CD14-positive monocyte (primary cell): ENCODE measurements at regions not wholly inside any gene's neighbourhood (a gene's known extent, or its start where the extent isn't known, plus 50 kb on each side); places are given as distances from the start of the nearest gene placed in this dataset.

Experiments used
- DNase-seq, 3 donors: peaks; one replicate each; pipeline ENCODE4 v3.0.0-alpha.2; 2011 to 2022
- H2AFZ ChIP-seq: 2 replicates; pipeline ENCODE4 v1.6.0; 2012; ENCODE audit warnings: mild to moderate bottlenecking, low read depth, low read length, inconsistent platforms; ENCODE audit not compliant: insufficient read depth, poor library complexity, severe bottlenecking
- H3K27ac ChIP-seq, 2 donors: 1 replicate in 1 of 2; 2 replicates in 1 of 2; pipeline ENCODE4 v1.5.1; 2012 to 2013; ENCODE audit warnings: low read length in 2 of 2, control low read depth in 1 of 2, inconsistent platforms in 1 of 2, low read depth in 1 of 2, mild to moderate bottlenecking in 1 of 2
- H3K27me3 ChIP-seq, 2 donors: one replicate each; pipeline versions ENCODE4 v1.6.0 to v1.6.1; 2011 to 2013; ENCODE audit warnings: low read length in 2 of 2; ENCODE audit not compliant: control insufficient read depth in 2 of 2, insufficient read depth in 2 of 2
- H3K36me3 ChIP-seq, 2 donors: replicated peaks in 1 of 2; 1 replicate in 1 of 2; 2 replicates in 1 of 2; pipeline versions ENCODE4 v1.5.1 to v1.6.1; 2012 to 2013; ENCODE audit warnings: low read length in 2 of 2, control low read depth in 1 of 2, inconsistent platforms in 1 of 2, mild to moderate bottlenecking in 1 of 2; ENCODE audit not compliant: insufficient read depth in 2 of 2, control insufficient read depth in 1 of 2
- H3K4me1 ChIP-seq, 2 donors: 1 replicate in 1 of 2; 2 replicates in 1 of 2; pipeline versions ENCODE4 v1.5.1 to v1.6.1; 2012 to 2013; ENCODE audit warnings: low read length in 2 of 2, control low read depth in 1 of 2, inconsistent platforms in 1 of 2, mild to moderate bottlenecking in 1 of 2, moderate library complexity in 1 of 2; ENCODE audit not compliant: insufficient read depth in 2 of 2, control insufficient read depth in 1 of 2
- H3K4me2 ChIP-seq: replicated peaks from 2 replicates; pipeline ENCODE3; 2012; ENCODE audit warnings: low read length, moderate library complexity, mild to moderate bottlenecking; ENCODE audit not compliant: poor library complexity, severe bottlenecking; ENCODE audit errors: extremely low read depth
- H3K4me3 ChIP-seq, 3 experiments: fragments of 200-600 bp in 1 of 3; sonication (generic) in 1 of 3; replicated peaks in 1 of 3; 1 replicate in 2 of 3; 2 replicates in 1 of 3; pipeline ENCODE4 v1.5.1; 2011 to 2013; ENCODE audit warnings: low read length in 3 of 3, mild to moderate bottlenecking in 3 of 3, control low read depth in 2 of 3, low read depth in 2 of 3, inconsistent platforms in 1 of 3, moderate library complexity in 1 of 3
- H3K79me2 ChIP-seq: 2 replicates; pipeline ENCODE4 v1.6.0; 2012; ENCODE audit warnings: mild to moderate bottlenecking, control low read depth, inconsistent platforms, low read length, moderate library complexity; ENCODE audit not compliant: insufficient read depth
- H3K9ac ChIP-seq: 2 replicates; pipeline ENCODE4 v1.6.0; 2017; ENCODE audit warnings: low read length, mild to moderate bottlenecking; ENCODE audit not compliant: insufficient read depth, poor library complexity, severe bottlenecking
- H3K9me3 ChIP-seq, 2 donors: replicated peaks in 1 of 2; 1 replicate in 1 of 2; 2 replicates in 1 of 2; pipeline versions ENCODE4 v1.5.1 to v1.6.1; 2012 to 2013; ENCODE audit warnings: low read length in 2 of 2, control low read depth in 1 of 2; ENCODE audit not compliant: control insufficient read depth in 1 of 2, insufficient read depth in 1 of 2
- H4K20me1 ChIP-seq: 2 replicates; pipeline ENCODE4 v1.6.0; 2012; ENCODE audit warnings: mild to moderate bottlenecking, low read length, control low read depth, moderate library complexity; ENCODE audit not compliant: insufficient read depth
- H3K27ac Mint-ChIP-seq, 7 donors: one replicate each; pipeline ENCODE4 v1.8.0; 2020; ENCODE audit warnings: mild to moderate bottlenecking in 7 of 7, mixed read lengths in 7 of 7, moderate library complexity in 6 of 7, inconsistent platforms in 2 of 7
- H3K27me3 Mint-ChIP-seq, 3 donors: one replicate each; pipeline ENCODE4 v1.8.0; 2021 to 2022; ENCODE audit warnings: low read depth in 3 of 3, mild to moderate bottlenecking in 3 of 3, mixed read lengths in 3 of 3, moderate library complexity in 3 of 3, inconsistent platforms in 1 of 3
- H3K36me3 Mint-ChIP-seq, 2 donors: one replicate each; pipeline ENCODE4 v1.8.0; 2020; ENCODE audit warnings: mixed read lengths in 2 of 2, inconsistent platforms in 1 of 2, mild to moderate bottlenecking in 1 of 2
- H3K4me1 Mint-ChIP-seq: one replicate; pipeline ENCODE4 v1.8.0; 2020; ENCODE audit warnings: mild to moderate bottlenecking, mixed read lengths
- H3K4me3 Mint-ChIP-seq, 2 donors: one replicate each; pipeline ENCODE4 v1.8.0; 2020; ENCODE audit warnings: mild to moderate bottlenecking in 2 of 2, mixed read lengths in 2 of 2, moderate library complexity in 1 of 2
- H3K9me3 Mint-ChIP-seq, 7 donors: one replicate each; pipeline ENCODE4 v1.8.0; 2020 to 2022; ENCODE audit warnings: mixed read lengths in 7 of 7, mild to moderate bottlenecking in 6 of 7, moderate library complexity in 6 of 7, inconsistent platforms in 2 of 7
- CTCF ChIP-seq: fragments of 200-600 bp; IDR thresholded peaks from one replicate; pipeline ENCODE4 v1.8.0; 2022; ENCODE audit warnings: antibody characterized with exemption, mild to moderate bottlenecking
- WGBS: methylation state at CpG from one replicate; pipeline ENCODE4 v1.1.5; 2013; ENCODE audit warnings: missing lambda C conversion rate; ENCODE audit not compliant: insufficient coverage; 5-methylcytosine and 5-hydroxymethylcytosine counted together
- intact Hi-C, 2 donors: fragments of 100-400 bp; cut with micrococcal nuclease; formaldehyde crosslinking; loops; one replicate each; pipeline versions ENCODE4 v1.15.0 to v1.15.1; 2023

DNA sequence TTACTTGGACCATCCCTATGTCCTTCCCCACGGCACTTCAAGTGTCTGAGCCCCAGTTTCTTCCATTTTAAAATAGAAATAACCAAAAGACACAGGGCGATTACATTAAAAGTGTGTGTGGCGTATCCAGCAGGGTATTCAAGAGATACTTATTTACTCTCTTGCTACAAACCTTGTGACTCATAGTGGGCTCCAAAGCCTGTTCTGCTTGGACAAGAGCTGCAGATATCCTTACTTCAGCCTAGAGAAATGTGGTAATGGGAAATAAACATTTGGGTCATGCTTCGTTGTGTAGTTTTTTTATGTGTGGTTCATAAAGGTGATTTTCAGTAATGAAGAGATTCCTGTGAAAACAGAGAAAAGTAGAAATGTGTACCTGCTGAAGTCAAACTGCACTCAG is 288.9 kb upstream of the CDH11 start:
- Histone ChIP-seq H3K9me3 (peaks cover 0 to 4% of the 10 kb centered on the region in 2 donors), H3K9ac (no peak overlapping the region), H3K36me3 (no peaks in the 10 kb centered on the region), H3K79me2 (no peaks in the 10 kb centered on the region), H3K4me1 (peaks cover 0 to 5% of the 10 kb centered on the region in 2 donors), H3K4me2 (no peak overlapping the region), H4K20me1 (no peaks in the 10 kb centered on the region), H2AFZ (no peak overlapping the region), H3K27me3 (no peaks in the 10 kb centered on the region), H3K27ac (no peak overlapping the region), H3K4me3 (no peak overlapping the region)
- Mint-ChIP-seq H3K4me3 (no peak overlapping the region), H3K27ac (no peak overlapping the region), H3K9me3 (peaks cover 0 to 5% (median 1%) of the 10 kb centered on the region in 7 donors), H3K27me3 (peaks cover 0 to 7% (median 0%) of the 10 kb centered on the region in 3 donors), H3K4me1 (no peaks in the 10 kb centered on the region), H3K36me3 (no peaks in the 10 kb centered on the region)
- intact Hi-C loops, result no loop called here
- no peak for TF ChIP-seq CTCF
- WGBS, result 65% methylated on average over 2 of the region's 4 CpGs
- no peak for DNase-seq

DNA sequence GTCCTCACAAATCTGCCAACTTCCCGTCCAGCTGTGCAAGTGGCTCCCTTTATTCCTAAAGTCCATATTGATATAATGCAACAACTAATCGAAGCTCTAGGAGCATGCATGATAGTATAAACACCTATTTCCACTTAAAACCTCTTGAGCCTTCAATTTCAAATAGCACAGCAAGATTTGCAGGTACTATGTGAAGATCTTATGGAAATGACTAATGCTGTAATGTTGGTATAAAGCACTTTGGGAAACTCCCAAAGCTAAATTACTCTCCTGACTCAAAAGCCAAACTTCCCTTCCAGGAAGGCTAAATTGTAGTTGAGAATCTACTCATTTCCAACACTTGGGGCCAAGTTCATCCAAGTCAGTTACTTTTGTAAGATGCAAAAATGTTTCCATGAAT is 287.6 kb upstream of the CDH11 start:
- Histone ChIP-seq H3K9me3 (peaks cover 0 to 4% of the 10 kb centered on the region in 2 donors), H3K4me2 (no peak overlapping the region), H3K27ac (no peak overlapping the region), H3K4me1 (peaks cover 0 to 6% of the 10 kb centered on the region in 2 donors), H3K9ac (no peak overlapping the region), H3K79me2 (no peaks in the 10 kb centered on the region), H3K27me3 (no peaks in the 10 kb centered on the region), H4K20me1 (no peaks in the 10 kb centered on the region), H3K36me3 (no peaks in the 10 kb centered on the region), H2AFZ (no peak overlapping the region), H3K4me3 (no peak overlapping the region)
- no peak overlapping the region for H3K27ac Mint-ChIP-seq
- no peaks in the 10 kb centered on the region for H3K36me3 Mint-ChIP-seq
- no peak for TF ChIP-seq CTCF
- WGBS, result 86% methylated on average over 2 of the region's 2 CpGs
- intact Hi-C loops, result no loop called here
- peaks cover 0 to 5% (median 0%) of the 10 kb centered on the region in 3 donors for H3K27me3 Mint-ChIP-seq
- H3K9me3 Mint-ChIP-seq, result peaks cover 0 to 5% (median 1%) of the 10 kb centered on the region in 7 donors
- H3K4me3 Mint-ChIP-seq, result no peak overlapping the region
- H3K4me1 Mint-ChIP-seq, result no peaks in the 10 kb centered on the region
- no peak for DNase-seq
